NB4 (cell line): ENCODE measurements at regions not wholly inside any gene's neighbourhood (a gene's known extent, or its start where the extent isn't known, plus 50 kb on each side); places are given as distances from the start of the nearest gene placed in this dataset.
A peak's percentile ranks its signal among the peaks of the same experiment; 100 is the strongest.

Source experiments
- DNase-seq: peaks from one replicate; pipeline ENCODE4 v3.0.0; 2010; ENCODE audit warnings: low read depth
- H3K4me3 ChIP-seq: one replicate; pipeline ENCODE4 v1.5.1; 2011; ENCODE audit warnings: mild to moderate bottlenecking, low read depth, low read length, moderate library complexity
- CTCF ChIP-seq: IDR thresholded peaks from one replicate; pipeline ENCODE4 v1.5.1; 2012; ENCODE audit warnings: low read depth, low read length
- MAX ChIP-seq: IDR thresholded peaks from 2 replicates; pipeline ENCODE4 v1.6.1; 2011; ENCODE audit warnings: low read depth, low read length
- MYC ChIP-seq: IDR thresholded peaks from 2 replicates; pipeline ENCODE4 v1.6.1; 2011; ENCODE audit warnings: low read depth, low read length
- POLR2A ChIP-seq: IDR thresholded peaks from 2 replicates; pipeline ENCODE4 v1.6.1; 2011; ENCODE audit warnings: mild to moderate bottlenecking; ENCODE audit not compliant: insufficient read length; ENCODE audit errors: extremely low read depth

- no peak for DNase-seq
- no peak overlapping the region for H3K4me3 ChIP-seq
- no peak for TF ChIP-seq MAX
- TF ChIP-seq CTCF, result no peak
- no peak for TF ChIP-seq POLR2A
- TF ChIP-seq MYC, result no peak
Measured at GRCh38 chr3:194876403-194877095, 190.9 kb downstream of the FAM43A start.

GRCh38 chr3:194877291-194878119 is 191.8 kb downstream of the FAM43A start:
- DNase-seq, result no peak
- no peak for TF ChIP-seq MYC
- no peak for TF ChIP-seq CTCF
- TF ChIP-seq POLR2A, result no peak
- no peak for TF ChIP-seq MAX
- no peak overlapping the region for H3K4me3 ChIP-seq

- DNase-seq, result peak; percentile 77
- H3K4me3 ChIP-seq, result peak overlapping the region; percentile 34
- TF ChIP-seq POLR2A, result no peak
- TF ChIP-seq MYC, result peak; percentile 40; the same call in 1 of the 2 replicates
- peak; percentile 46; the same call in 1 of the 2 replicates for TF ChIP-seq MAX
- no peak for TF ChIP-seq CTCF
Measured at GRCh38 chr3:194879126-194879877, 193.6 kb downstream of the FAM43A start.

GRCh38 chr3:194879991-194880939 is 194.6 kb downstream of the FAM43A start:
- peak; percentile 84 for DNase-seq
- TF ChIP-seq CTCF (no peak), POLR2A (no peak), MYC (no peak), MAX (no peak)
- peak overlapping the region; percentile 34 for H3K4me3 ChIP-seq
